Esophagus (tissue), 2 donors: ENCODE measurements at regions not wholly inside any gene's neighbourhood (a gene's known extent, or its start where the extent isn't known, plus 50 kb on each side); places are given as distances from the start of the nearest gene placed in this dataset.

ENCODE experiments used
- H3K27ac ChIP-seq, 2 donors: one replicate each; pipeline ENCODE4 v1.5.1; 2013; ENCODE audit warnings: low read depth in 2 of 2, mild to moderate bottlenecking in 2 of 2, inconsistent platforms in 1 of 2, low read length in 1 of 2, moderate library complexity in 1 of 2
- H3K27me3 ChIP-seq, 2 donors: one replicate each; pipeline ENCODE4 v1.6.1; 2013; ENCODE audit warnings: low read length in 2 of 2, control low read depth in 1 of 2, mild to moderate bottlenecking in 1 of 2; ENCODE audit not compliant: insufficient read depth in 2 of 2, control insufficient read depth in 1 of 2
- H3K36me3 ChIP-seq, 2 donors: one replicate each; pipeline ENCODE4 v1.6.1; 2013; ENCODE audit warnings: low read length in 1 of 2; ENCODE audit not compliant: control insufficient read depth in 2 of 2, insufficient read depth in 2 of 2
- H3K4me1 ChIP-seq, 2 donors: one replicate each; pipeline ENCODE4 v1.6.1; 2013; ENCODE audit warnings: low read length in 1 of 2; ENCODE audit not compliant: control insufficient read depth in 2 of 2, insufficient read depth in 2 of 2
- H3K4me3 ChIP-seq, 2 donors: one replicate each; pipeline ENCODE4 v1.5.1; 2013; ENCODE audit warnings: low read length in 2 of 2, mild to moderate bottlenecking in 2 of 2, low read depth in 1 of 2, moderate library complexity in 1 of 2
- H3K9me3 ChIP-seq, 2 donors: one replicate each; pipeline ENCODE4 v1.6.1; 2013; ENCODE audit warnings: mild to moderate bottlenecking in 2 of 2, low read depth in 1 of 2, low read length in 1 of 2, moderate library complexity in 1 of 2; ENCODE audit not compliant: control insufficient read depth in 2 of 2, insufficient read depth in 1 of 2
- WGBS, 2 donors: extraction: QIAGEN DNeasy Blood & Tissue Kit; methylation state at CpG; one replicate each; pipeline ENCODE4 v1.1.7; 2013; 5-methylcytosine and 5-hydroxymethylcytosine counted together
- donor health status: healthy with polysubstance abuse.
- donor health status: Bipolar disorder and iron deficiency.

GRCh38 chr5:35483191-35483590 lies 134.5 kb upstream of the SPEF2 start:
- no peaks in the 10 kb centered on the region for H3K9me3 ChIP-seq
- H3K27ac ChIP-seq, result no peak overlapping the region
- H3K36me3 ChIP-seq, result no peaks in the 10 kb centered on the region
- H3K27me3 ChIP-seq, result no peaks in the 10 kb centered on the region
- H3K4me1 ChIP-seq, result no peaks in the 10 kb centered on the region
- no peak overlapping the region for H3K4me3 ChIP-seq

GRCh38 chr5:35482167-35482755 lies 135.4 kb upstream of the SPEF2 start:
- Histone ChIP-seq H3K4me3 (no peak overlapping the region), H3K36me3 (no peaks in the 10 kb centered on the region), H3K4me1 (no peaks in the 10 kb centered on the region), H3K27ac (no peak overlapping the region), H3K9me3 (no peaks in the 10 kb centered on the region), H3K27me3 (no peaks in the 10 kb centered on the region)
- WGBS, 2 donors, result 91% methylated on average over 5 of the region's 5 CpGs

- Histone ChIP-seq H3K4me3 (peak overlapping the region in 1 of 2 donors; percentile 4), H3K27ac (peak overlapping the region; percentile 29 to 42), H3K27me3 (no peaks in the 10 kb centered on the region), H3K9me3 (no peaks in the 10 kb centered on the region), H3K4me1 (no peaks in the 10 kb centered on the region), H3K36me3 (no peaks in the 10 kb centered on the region)
- 55 to 63% methylated on average over 5 of the region's 5 CpGs for WGBS, 2 donors
Observed at GRCh38 chr5:35478856-35479682, 138.6 kb upstream of the SPEF2 start.

GRCh38 chr5:35477911-35478310 lies 139.8 kb upstream of the SPEF2 start:
- Histone ChIP-seq H3K4me1 (no peaks in the 10 kb centered on the region), H3K27ac (no peak overlapping the region), H3K27me3 (no peaks in the 10 kb centered on the region), H3K36me3 (no peaks in the 10 kb centered on the region), H3K9me3 (no peaks in the 10 kb centered on the region), H3K4me3 (no peak overlapping the region)

GRCh38 chr5:35477321-35477720 lies 140.3 kb upstream of the SPEF2 start:
- Histone ChIP-seq H3K27ac (no peak overlapping the region), H3K27me3 (no peaks in the 10 kb centered on the region), H3K9me3 (no peaks in the 10 kb centered on the region), H3K4me1 (no peaks in the 10 kb centered on the region), H3K4me3 (no peak overlapping the region), H3K36me3 (no peaks in the 10 kb centered on the region)

- H3K27me3 ChIP-seq, result no peaks in the 10 kb centered on the region
- no peaks in the 10 kb centered on the region for H3K36me3 ChIP-seq
- 37 to 58% methylated on average over 1 of the region's 1 CpG for WGBS, 2 donors
- H3K27ac ChIP-seq, result no peak overlapping the region
- H3K4me1 ChIP-seq, result no peaks in the 10 kb centered on the region
- H3K9me3 ChIP-seq, result no peaks in the 10 kb centered on the region
- H3K4me3 ChIP-seq, result no peak overlapping the region
Observed at GRCh38 chr5:35476797-35477196, 140.9 kb upstream of the SPEF2 start.

GRCh38 chr5:35476036-35476435 lies 141.6 kb upstream of the SPEF2 start:
- Histone ChIP-seq H3K9me3 (no peaks in the 10 kb centered on the region), H3K36me3 (no peaks in the 10 kb centered on the region), H3K4me3 (no peak overlapping the region), H3K27me3 (no peaks in the 10 kb centered on the region), H3K4me1 (no peaks in the 10 kb centered on the region), H3K27ac (no peak overlapping the region)
- WGBS, 2 donors, result 47 to 55% methylated on average over 2 of the region's 2 CpGs

- Histone ChIP-seq H3K27me3 (no peaks in the 10 kb centered on the region), H3K4me3 (no peak overlapping the region), H3K27ac (no peak overlapping the region), H3K36me3 (no peaks in the 10 kb centered on the region), H3K4me1 (no peaks in the 10 kb centered on the region), H3K9me3 (no peaks in the 10 kb centered on the region)
- 72% methylated on average over 3 of the region's 3 CpGs for WGBS, 2 donors
Observed at GRCh38 chr5:35473589-35473988, 144.1 kb upstream of the SPEF2 start.

GRCh38 chr5:35470866-35471265 lies 146.8 kb upstream of the SPEF2 start:
- no peak overlapping the region for H3K27ac ChIP-seq
- no peak overlapping the region for H3K4me3 ChIP-seq
- no peaks in the 10 kb centered on the region for H3K9me3 ChIP-seq
- 87 to 92% methylated on average over 2 of the region's 2 CpGs for WGBS, 2 donors
- H3K4me1 ChIP-seq, result no peaks in the 10 kb centered on the region
- no peaks in the 10 kb centered on the region for H3K27me3 ChIP-seq
- H3K36me3 ChIP-seq, result no peaks in the 10 kb centered on the region

GRCh38 chr5:35468811-35469210 lies 148.9 kb upstream of the SPEF2 start:
- no peaks in the 10 kb centered on the region for H3K4me1 ChIP-seq
- WGBS, 2 donors, result 83 to 85% methylated on average over 4 of the region's 4 CpGs

More at GRCh38 chr5:35468811-35469210, 148.9 kb upstream of the SPEF2 start:
- Histone ChIP-seq H3K36me3 (no peaks in the 10 kb centered on the region), H3K27me3 (no peaks in the 10 kb centered on the region), H3K27ac (no peak overlapping the region), H3K4me3 (no peak overlapping the region), H3K9me3 (no peaks in the 10 kb centered on the region)
